Cardiac septum (tissue), 1 donor: ENCODE measurements at regions not wholly inside any gene's neighbourhood (a gene's known extent, or its start where the extent isn't known, plus 50 kb on each side); places are given as distances from the start of the nearest gene placed in this dataset.
"Not testable (repeated sequence)": the region's sequence is repeated elsewhere in the genome, so short reads cannot be mapped to it uniquely, and the experiment has no call there.

Source experiments
- DNase-seq: peaks from one replicate; pipeline ENCODE4 v3.0.0-alpha.2; 2020; ENCODE audit warnings: low spot score
- intact Hi-C: fragments of 100-400 bp; cut with DNase I; formaldehyde crosslinking; loops from one replicate; pipeline ENCODE4 v1.14.0; 2022
- donor health status: DM: no; HTN: no; CAD: no.

GRCh38 chr4:106548446-106549044, 180.0 kb upstream of the GIMD1 start:
- no peak for DNase-seq
- intact Hi-C loops, result no loop called here

- DNase-seq, result no peak
- intact Hi-C loops, result no loop called here
These were observed 177.8 kb upstream of the GIMD1 start for GRCh38 chr4:106546370-106546769.

GRCh38 chr4:106542609-106543008, 174.0 kb upstream of the GIMD1 start:
- intact Hi-C loops, DNase-seq: not testable (repeated sequence)

GRCh38 chr4:106541253-106541652, 172.7 kb upstream of the GIMD1 start:
- no peak for DNase-seq
- intact Hi-C loops, result no loop called here

- intact Hi-C loops, result no loop called here
- no peak for DNase-seq
These were observed 162.2 kb upstream of the GIMD1 start for GRCh38 chr4:106530821-106531220.

GRCh38 chr4:106530024-106530361, 161.4 kb upstream of the GIMD1 start:
- intact Hi-C loops, result no loop called here
- DNase-seq, result no peak

GRCh38 chr4:106529348-106530023, 160.9 kb upstream of the GIMD1 start:
- intact Hi-C loops, result no loop called here
- DNase-seq, result no peak

GRCh38 chr4:106527316-106527715, 158.7 kb upstream of the GIMD1 start:
- DNase-seq, result no peak
- intact Hi-C loops, result no loop called here

- intact Hi-C loops, DNase-seq: not testable (repeated sequence)
These were observed 156.8 kb upstream of the GIMD1 start for GRCh38 chr4:106525425-106525824.

GRCh38 chr4:106524772-106525171, 156.2 kb upstream of the GIMD1 start:
- DNase-seq, intact Hi-C loops: not testable (repeated sequence)

GRCh38 chr4:106522839-106523238, 154.3 kb upstream of the GIMD1 start:
- DNase-seq, result no peak
- intact Hi-C loops, result no loop called here

- intact Hi-C loops, result no loop called here
- DNase-seq, result no peak
These were observed 144.1 kb upstream of the GIMD1 start for GRCh38 chr4:106512706-106513105.

- intact Hi-C loops, result loop anchor here (10.0 kb wide), 1 partner anchor 243 kb away; no protein-coding TSS in a partner anchor
- no peak for DNase-seq
These were observed 138.9 kb upstream of the GIMD1 start for GRCh38 chr4:106507440-106507839.

GRCh38 chr4:106503116-106504050, 134.8 kb upstream of the GIMD1 start:
- intact Hi-C loops, result loop anchor here (5.0 to 10.0 kb wide), 3 partner anchors 131 to 239 kb away; no protein-coding TSS in a partner anchor
- no peak for DNase-seq

GRCh38 chr4:106502106-106502699, 133.6 kb upstream of the GIMD1 start:
- intact Hi-C loops, result loop anchor here (5.0 to 10.0 kb wide), 3 partner anchors 130 to 237 kb away; no protein-coding TSS in a partner anchor

GRCh38 chr4:106497271-106497670, 128.7 kb upstream of the GIMD1 start:
- DNase-seq, result no peak
- intact Hi-C loops, result no loop called here

More at GRCh38 chr4:106502106-106502699, 133.6 kb upstream of the GIMD1 start:
- no peak for DNase-seq

- no peak for DNase-seq
- intact Hi-C loops, result no loop called here
These were observed 127.5 kb upstream of the GIMD1 start for GRCh38 chr4:106496061-106496460.

GRCh38 chr4:106495476-106495875, 126.9 kb upstream of the GIMD1 start:
- no peak for DNase-seq
- intact Hi-C loops, result no loop called here

- DNase-seq, result no peak
- intact Hi-C loops, result no loop called here
These were observed 125.5 kb upstream of the GIMD1 start for GRCh38 chr4:106494066-106494465.

- no peak for DNase-seq
- intact Hi-C loops, result no loop called here
These were observed 124.5 kb upstream of the GIMD1 start for GRCh38 chr4:106493086-106493485.
